PFSK-1 (cell line): ENCODE measurements at regions not wholly inside any gene's neighbourhood (a gene's known extent, or its start where the extent isn't known, plus 50 kb on each side); places are given as distances from the start of the nearest gene placed in this dataset.

Source experiments
- FOXP2 ChIP-seq: optimal IDR thresholded peaks from 2 replicates; pipeline ENCODE3; 2011; ENCODE audit warnings: borderline replicate concordance, control low read depth, inconsistent platforms; ENCODE audit not compliant: insufficient read depth; ENCODE audit errors: extremely low read length, extremely low read depth
- POLR2AphosphoS5 ChIP-seq: IDR thresholded peaks from 2 replicates; pipeline ENCODE4 v1.6.1; 2012; ENCODE audit warnings: low read depth, mild to moderate bottlenecking, control low read depth, low read length, moderate library complexity
- REST ChIP-seq, 2 experiments: IDR thresholded peaks; 2 replicates each; pipeline versions ENCODE4 v1.6.1 to v1.8.0; 2011 to 2012; ENCODE audit warnings: low read depth in 2 of 2, low read length in 2 of 2, control low read depth in 1 of 2, inconsistent platforms in 1 of 2, mild to moderate bottlenecking in 1 of 2, moderate library complexity in 1 of 2; ENCODE audit not compliant: insufficient read depth in 1 of 2
- SIN3A ChIP-seq: IDR thresholded peaks from 2 replicates; pipeline ENCODE4 v1.6.1; 2012; ENCODE audit warnings: mild to moderate bottlenecking, low read length, moderate library complexity, borderline replicate concordance; ENCODE audit not compliant: insufficient read depth
- TAF1 ChIP-seq: IDR thresholded peaks from 2 replicates; pipeline ENCODE4 v1.6.1; 2012; ENCODE audit warnings: low read length, control low read depth, borderline replicate concordance; ENCODE audit not compliant: insufficient read depth

GRCh38 chr9:89655990-89656657, 51.3 kb downstream of the GADD45G start:
- no peak for TF ChIP-seq SIN3A
- no peak for TF ChIP-seq REST (IDR thresholded peaks at IDR 0.05; ENCODE audit: insufficient read depth in 1 of 2, low read depth in 2 of 2, low read length in 2 of 2)
- TF ChIP-seq TAF1, result no peak
- TF ChIP-seq POLR2AphosphoS5, result no peak
- TF ChIP-seq FOXP2, result no peak

DNA sequence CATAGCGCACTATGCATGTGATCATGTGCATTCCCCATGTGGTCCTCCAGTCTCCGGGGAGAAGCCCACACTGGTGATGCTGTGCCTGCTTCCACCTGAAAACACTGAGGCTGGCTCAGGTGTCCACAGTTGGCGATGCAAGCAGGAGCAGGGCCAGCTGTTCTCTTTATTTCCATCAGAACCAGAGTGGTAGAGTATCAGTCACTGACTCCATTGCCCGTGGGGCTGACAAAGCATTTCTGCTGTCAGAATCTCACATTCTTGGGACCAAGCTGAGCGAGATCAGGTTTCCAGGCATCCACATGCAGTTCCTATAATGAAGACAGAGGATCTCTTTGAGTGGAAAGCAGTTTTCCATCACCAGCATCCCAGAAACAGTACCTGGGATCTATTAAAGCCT, 52.5 kb downstream of the GADD45G start:
- TF ChIP-seq SIN3A, result no peak
- no peak for TF ChIP-seq REST (IDR thresholded peaks at IDR 0.05; ENCODE audit: insufficient read depth in 1 of 2, low read depth in 2 of 2, low read length in 2 of 2)
- TF ChIP-seq TAF1, result no peak
- no peak for TF ChIP-seq POLR2AphosphoS5
- TF ChIP-seq FOXP2, result no peak

DNA sequence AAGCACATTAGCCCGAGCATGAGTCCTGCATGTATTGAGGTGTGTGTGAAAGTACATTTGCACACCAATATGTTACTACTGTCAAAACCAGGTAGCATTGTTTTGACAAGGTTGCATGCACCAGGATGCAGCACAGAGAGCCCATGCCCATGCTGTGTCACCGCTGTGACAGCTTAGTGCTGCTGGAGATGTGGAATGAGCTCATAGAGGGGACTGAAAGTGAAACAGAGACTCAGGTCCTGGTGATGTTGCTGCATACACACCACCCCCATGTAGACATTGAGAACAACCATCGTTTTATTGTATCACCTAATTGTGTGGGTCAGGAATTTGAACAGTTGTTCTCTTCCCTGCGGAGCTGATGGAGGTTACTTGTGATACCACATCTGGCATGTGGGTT, 53.0 kb downstream of the GADD45G start:
- no peak for TF ChIP-seq TAF1
- no peak for TF ChIP-seq REST (IDR thresholded peaks at IDR 0.05; ENCODE audit: insufficient read depth in 1 of 2, low read depth in 2 of 2, low read length in 2 of 2)
- no peak for TF ChIP-seq FOXP2
- no peak for TF ChIP-seq SIN3A
- TF ChIP-seq POLR2AphosphoS5, result no peak

GRCh38 chr9:89658401-89658800, 53.6 kb downstream of the GADD45G start:
- TF ChIP-seq REST (IDR thresholded peaks at IDR 0.05; ENCODE audit: insufficient read depth in 1 of 2, low read depth in 2 of 2, low read length in 2 of 2) (no peak), TAF1 (no peak), POLR2AphosphoS5 (no peak), FOXP2 (no peak)

- no peak for TF ChIP-seq TAF1
- TF ChIP-seq FOXP2, result no peak
- TF ChIP-seq REST (IDR thresholded peaks at IDR 0.05; ENCODE audit: insufficient read depth in 1 of 2, low read depth in 2 of 2, low read length in 2 of 2), result no peak
- TF ChIP-seq SIN3A, result no peak
- TF ChIP-seq POLR2AphosphoS5, result no peak
These were observed 54.1 kb downstream of the GADD45G start for GRCh38 chr9:89658931-89659330.
